K562 (cell line): ENCODE measurements at regions not wholly inside any gene's neighbourhood (a gene's known extent, or its start where the extent isn't known, plus 50 kb on each side); places are given as distances from the start of the nearest gene placed in this dataset.

ENCODE experiments used
- ADNP ChIP-seq: fragments of 200-800 bp; sonication (Bioruptor generic); IDR thresholded peaks from 2 replicates; pipeline ENCODE4 v1.6.1; 2016; ENCODE audit warnings: missing genetic modification characterization, missing compliant biosample characterization
- BACH1 ChIP-seq: fragments of 200-800 bp; sonication (Bioruptor generic); IDR thresholded peaks from 2 replicates; pipeline ENCODE4 v1.6.1; 2016; ENCODE audit warnings: missing genetic modification characterization, missing compliant biosample characterization
- BCLAF1 ChIP-seq, 2 experiments: fragments of 450-650 bp in 1 of 2; IDR thresholded peaks; 2 replicates each; pipeline ENCODE4 v1.6.1; 2011 to 2017; ENCODE audit warnings: low read depth in 2 of 2, antibody characterized with exemption in 1 of 2, borderline replicate concordance in 1 of 2, low read length in 1 of 2, mild to moderate bottlenecking in 1 of 2, mixed read lengths in 1 of 2; ENCODE audit not compliant: control insufficient read depth in 1 of 2
- BCOR ChIP-seq: fragments of 450-650 bp; IDR thresholded peaks from 2 replicates; pipeline ENCODE4 v1.6.1; 2016
- CBX8 ChIP-seq: fragments of 200-600 bp; sonication (generic); IDR thresholded peaks from 2 replicates; pipeline ENCODE4 v1.6.1; 2012; ENCODE audit warnings: borderline replicate concordance, mixed run types, low read depth, mild to moderate bottlenecking, moderate library complexity, mixed read lengths, low read length, control low read depth, inconsistent platforms; ENCODE audit not compliant: poor library complexity, severe bottlenecking; ENCODE audit errors: extremely low read depth
- ELK3 ChIP-seq: fragments of 450-650 bp; formaldehyde crosslinking; IDR thresholded peaks from 2 replicates; pipeline ENCODE4 v1.4.0; 2020; ENCODE audit warnings: mild to moderate bottlenecking
- ESRRB ChIP-seq: fragments of 250-450 bp; sonication (Bioruptor Pico); IDR thresholded peaks from 2 replicates; pipeline ENCODE4 v1.5.0; 2020; ENCODE audit warnings: mild to moderate bottlenecking, moderate library complexity, borderline replicate concordance
- IRF9 ChIP-seq: fragments of 450-650 bp; IDR thresholded peaks from 2 replicates; pipeline ENCODE4 v1.6.1; 2016; ENCODE audit warnings: missing biosample characterization, missing genetic modification characterization
- JUND ChIP-seq, 2 experiments: IDR thresholded peaks; 2 replicates in 1 of 2; 3 replicates in 1 of 2; pipeline ENCODE4 v1.6.1; 2011; ENCODE audit warnings: borderline replicate concordance in 2 of 2, low read depth in 2 of 2, low read length in 2 of 2, improper control_type of control experiment in 1 of 2, missing biosample characterization in 1 of 2, missing genetic modification characterization in 1 of 2, missing genetic modification reagents in 1 of 2
- LCOR ChIP-seq: sonication (generic); formaldehyde crosslinking; IDR thresholded peaks from 2 replicates; pipeline ENCODE4 v1.8.0; 2022; ENCODE audit warnings: mild to moderate bottlenecking, missing genetic modification reagents
- MAFG ChIP-seq: fragments of 450-650 bp; conservative IDR thresholded peaks from 2 replicates; pipeline ENCODE4 v1.6.1; 2016; ENCODE audit warnings: missing genetic modification characterization, missing compliant biosample characterization
- MAFK ChIP-seq: IDR thresholded peaks from 2 replicates; pipeline ENCODE4 v1.6.1; 2011; ENCODE audit warnings: low read length, improper control_type of control experiment
- NCOA2 ChIP-seq, 2 experiments: fragments of 450-650 bp; IDR thresholded peaks; 2 replicates each; pipeline ENCODE4 v1.6.1; 2018; ENCODE audit warnings: mild to moderate bottlenecking in 2 of 2, moderate library complexity in 1 of 2; ENCODE audit not compliant: partially characterized antibody in 2 of 2
- OTX1 ChIP-seq: fragments of 450-650 bp; formaldehyde crosslinking; IDR thresholded peaks from 2 replicates; pipeline ENCODE4 v1.4.0; 2022; ENCODE audit warnings: mild to moderate bottlenecking
- PHF21A ChIP-seq: fragments of 450-650 bp; IDR thresholded peaks from 2 replicates; pipeline ENCODE4 v1.6.1; 2017; ENCODE audit warnings: low read depth, borderline replicate concordance
- PHTF2 ChIP-seq: fragments of 250-450 bp; sonication (Bioruptor Pico); IDR thresholded peaks from 2 replicates; pipeline ENCODE4 v1.5.0; 2021; ENCODE audit warnings: mild to moderate bottlenecking
- POLR2A ChIP-seq: fragments of 450-650 bp; conservative IDR thresholded peaks from 2 replicates; pipeline ENCODE4 v1.6.1; 2016
- SAFB ChIP-seq: fragments of 200-400 bp; formaldehyde crosslinking; IDR thresholded peaks from 2 replicates; pipeline ENCODE4 v1.6.1; 2017; ENCODE audit warnings: low read depth, low read length, borderline replicate concordance
- SUPT5H ChIP-seq: fragments of 450-650 bp; IDR thresholded peaks from 2 replicates; pipeline ENCODE4 v1.6.1; 2016
- ZFPM2 ChIP-seq: fragments of 250-450 bp; sonication (Bioruptor Pico); IDR thresholded peaks from 2 replicates; pipeline ENCODE4 v1.5.1; 2022; ENCODE audit warnings: mild to moderate bottlenecking
- ZFX ChIP-seq: sonication (generic); formaldehyde crosslinking; IDR thresholded peaks from 2 replicates; pipeline ENCODE4 v1.8.0; 2022; ENCODE audit warnings: mild to moderate bottlenecking, missing genetic modification reagents, moderate library complexity
- ZNF282 ChIP-seq: sonication (generic); formaldehyde crosslinking; IDR thresholded peaks from 2 replicates; pipeline ENCODE4 v1.8.1; 2023; ENCODE audit warnings: missing genetic modification reagents
- ZNF316 ChIP-seq: fragments of 450-650 bp; IDR thresholded peaks from 2 replicates; pipeline ENCODE4 v1.6.1; 2016
- ZNF431 ChIP-seq: sonication (generic); formaldehyde crosslinking; IDR thresholded peaks from 2 replicates; pipeline ENCODE4 v1.8.0; 2022; ENCODE audit warnings: mild to moderate bottlenecking, missing genetic modification reagents
- ZNF707 ChIP-seq: fragments of 250-450 bp; sonication (Bioruptor Pico); conservative IDR thresholded peaks from 2 replicates; pipeline ENCODE4 v1.8.0; 2022; ENCODE audit warnings: inconsistent platforms, mild to moderate bottlenecking, moderate library complexity

- TF ChIP-seq ADNP (tag) = 0 out of 2 replicates have a peak, but pooled peaks have one; percentile 22
- TF ChIP-seq SAFB = no peak
- TF ChIP-seq ESRRB (CRISPR knock-in tag) = no peak
- no peak for TF ChIP-seq IRF9 (tag)
- TF ChIP-seq ZFPM2 (CRISPR knock-in tag) = no peak
- TF ChIP-seq ZNF707 (CRISPR knock-in tag) = no peak
- TF ChIP-seq ZNF431 (CRISPR knock-in tag) = peak; percentile 48; the same call in 1 of the 2 replicates
- peak; percentile 9 for TF ChIP-seq SUPT5H
- TF ChIP-seq NCOA2 (IDR thresholded peaks at IDR 0.05; ENCODE audit: partially characterized antibody in 2 of 2) = peak in 1 of 2 experiments; percentile 18
- TF ChIP-seq MAFG (tag) = peak; percentile 61
- peak; percentile 38 for TF ChIP-seq POLR2A
- no peak for TF ChIP-seq ZNF282
- TF ChIP-seq CBX8 = no peak
- TF ChIP-seq BCLAF1 (IDR thresholded peaks at IDR 0.05; ENCODE audit: borderline replicate concordance in 1 of 2, control insufficient read depth in 1 of 2, low read depth in 2 of 2, low read length in 1 of 2) = peak in 1 of 2 experiments; percentile 78; a peak in 2 of 4 replicates
- TF ChIP-seq LCOR (CRISPR knock-in tag) = no peak
- TF ChIP-seq ELK3 (CRISPR knock-in tag) = no peak
- TF ChIP-seq PHTF2 = no peak
- no peak for TF ChIP-seq JUND (IDR thresholded peaks at IDR 0.05; ENCODE audit: borderline replicate concordance, low read depth, low read length)
- 0 out of 3 replicates have a peak, but pooled peaks have one; percentile 10 for TF ChIP-seq JUND (tag; IDR thresholded peaks at IDR 0.05; ENCODE audit: borderline replicate concordance, low read depth, low read length)
- no peak for TF ChIP-seq OTX1 (CRISPR knock-in tag)
- 0 out of 2 replicates have a peak, but pooled peaks have one; percentile 5 for TF ChIP-seq MAFK
- no peak for TF ChIP-seq BCOR
- TF ChIP-seq BACH1 (tag) = no peak
- no peak for TF ChIP-seq ZFX (CRISPR knock-in tag)
- peak; percentile 89 for TF ChIP-seq ZNF316
- TF ChIP-seq PHF21A = no peak
These were observed 87.0 kb downstream of the OR2B2 start (continued) for GRCh38 chr6:27825025-27825793.
